ENCODE measurements at regions not wholly inside any gene's neighbourhood (a gene's known extent, or its start where the extent isn't known, plus 50 kb on each side); places are given as distances from the start of the nearest gene placed in this dataset.

DNA sequence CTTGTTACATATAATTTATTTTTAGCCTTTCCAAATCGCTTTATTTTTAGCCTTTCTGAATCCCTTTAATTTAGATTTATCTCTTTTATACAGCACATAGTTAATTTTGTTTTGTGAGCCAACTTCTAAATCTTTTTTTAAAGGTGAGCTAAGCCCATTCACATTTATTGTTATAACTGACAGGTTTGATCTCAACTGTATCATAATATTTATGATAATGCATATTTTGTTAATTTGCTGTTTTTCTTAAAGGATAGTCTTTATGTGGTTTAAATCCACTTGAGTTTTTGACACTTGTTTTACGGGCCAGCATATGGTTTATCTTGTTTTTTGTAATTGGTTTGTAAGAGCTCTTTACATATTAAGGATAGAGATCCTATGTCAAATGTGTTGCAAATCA lies 177.8 kb upstream of the SMIM23 start:
- TF ChIP-seq, protein P1, sequence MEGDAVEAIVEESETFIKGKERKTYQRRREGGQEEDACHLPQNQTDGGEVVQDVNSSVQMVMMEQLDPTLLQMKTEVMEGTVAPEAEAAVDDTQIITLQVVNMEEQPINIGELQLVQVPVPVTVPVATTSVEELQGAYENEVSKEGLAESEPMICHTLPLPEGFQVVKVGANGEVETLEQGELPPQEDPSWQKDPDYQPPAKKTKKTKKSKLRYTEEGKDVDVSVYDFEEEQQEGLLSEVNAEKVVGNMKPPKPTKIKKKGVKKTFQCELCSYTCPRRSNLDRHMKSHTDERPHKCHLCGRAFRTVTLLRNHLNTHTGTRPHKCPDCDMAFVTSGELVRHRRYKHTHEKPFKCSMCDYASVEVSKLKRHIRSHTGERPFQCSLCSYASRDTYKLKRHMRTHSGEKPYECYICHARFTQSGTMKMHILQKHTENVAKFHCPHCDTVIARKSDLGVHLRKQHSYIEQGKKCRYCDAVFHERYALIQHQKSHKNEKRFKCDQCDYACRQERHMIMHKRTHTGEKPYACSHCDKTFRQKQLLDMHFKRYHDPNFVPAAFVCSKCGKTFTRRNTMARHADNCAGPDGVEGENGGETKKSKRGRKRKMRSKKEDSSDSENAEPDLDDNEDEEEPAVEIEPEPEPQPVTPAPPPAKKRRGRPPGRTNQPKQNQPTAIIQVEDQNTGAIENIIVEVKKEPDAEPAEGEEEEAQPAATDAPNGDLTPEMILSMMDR (IDR thresholded peaks at IDR 0.05; ENCODE audit: insufficient read depth, low read length, poor library complexity, severe bottlenecking): no peak
- DNase-seq (ENCODE audit: low read depth): no peak
- peaks cover 5% of the 10 kb centered on the region for H3K27me3 ChIP-seq (ENCODE audit: control insufficient read depth, insufficient read depth, low read length)
- H3K36me3 ChIP-seq (ENCODE audit: control insufficient read depth, insufficient read depth, low read length): no peaks in the 10 kb centered on the region
- no peak overlapping the region for H3K4me3 ChIP-seq (ENCODE audit: low read depth, low read length)

DNA sequence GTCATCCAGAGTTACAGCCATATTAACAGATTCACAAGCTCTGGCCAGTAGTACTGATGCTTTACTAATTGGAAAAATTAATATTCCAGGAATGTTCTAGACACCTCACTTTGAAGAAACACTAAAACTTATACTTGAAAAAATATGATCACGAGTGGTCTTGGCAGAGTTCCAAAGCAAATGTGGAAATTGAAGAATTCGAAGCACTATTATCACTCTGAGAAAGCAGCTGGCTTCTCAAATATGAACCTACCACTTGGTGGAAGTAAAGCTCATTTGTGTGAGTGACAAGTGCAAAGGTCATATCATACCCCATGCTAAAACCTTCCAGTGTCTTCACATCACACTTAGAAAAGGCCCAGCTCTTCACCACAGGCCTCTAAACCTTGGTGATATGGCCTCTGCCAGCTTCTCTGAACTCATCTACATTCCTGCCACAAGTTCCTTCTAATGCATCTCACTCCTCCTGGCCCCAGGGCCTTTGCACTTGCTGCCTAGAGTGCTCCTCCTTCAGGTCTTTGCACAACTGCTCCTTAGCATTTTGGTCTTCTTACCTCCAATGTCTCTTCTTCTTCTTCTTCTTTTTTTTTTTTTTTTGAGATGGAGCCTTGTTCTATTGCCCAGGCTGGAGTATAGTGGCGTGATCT lies 175.7 kb upstream of the SMIM23 start:
- Histone ChIP-seq H3K36me3 (ENCODE audit: control insufficient read depth, insufficient read depth, low read length) (no peaks in the 10 kb centered on the region), H3K27me3 (ENCODE audit: control insufficient read depth, insufficient read depth, low read length) (peaks cover 8% of the 10 kb centered on the region), H3K4me3 (ENCODE audit: low read depth, low read length) (no peak overlapping the region)
- TF ChIP-seq, protein P1 (IDR thresholded peaks at IDR 0.05; ENCODE audit: insufficient read depth, low read length, poor library complexity, severe bottlenecking): no peak
- DNase-seq (ENCODE audit: low read depth): no peak

DNA sequence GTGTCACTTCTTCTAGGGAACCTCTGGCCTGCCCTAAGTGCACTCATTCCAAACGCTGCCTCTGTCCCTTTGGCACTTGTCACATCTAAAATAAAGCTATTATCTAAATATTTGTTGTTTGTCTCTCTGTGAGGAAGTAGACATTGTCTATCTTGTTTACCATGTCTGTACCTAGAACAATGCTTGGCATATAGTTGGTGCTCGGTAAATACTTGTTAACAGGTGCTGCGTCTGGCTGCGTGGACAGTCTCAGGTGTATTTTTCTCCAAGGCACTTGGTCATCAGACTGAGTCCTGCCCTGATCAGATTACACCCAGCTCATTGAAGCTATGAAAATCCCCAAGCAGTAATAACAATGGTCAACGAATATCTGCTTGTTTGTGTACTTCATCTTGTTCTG lies 174.9 kb upstream of the SMIM23 start:
- TF ChIP-seq, protein P1 (IDR thresholded peaks at IDR 0.05; ENCODE audit: insufficient read depth, low read length, poor library complexity, severe bottlenecking): no peak
- Histone ChIP-seq H3K27me3 (ENCODE audit: control insufficient read depth, insufficient read depth, low read length) (peaks cover 14% of the 10 kb centered on the region), H3K36me3 (ENCODE audit: control insufficient read depth, insufficient read depth, low read length) (no peaks in the 10 kb centered on the region), H3K4me3 (ENCODE audit: low read depth, low read length) (no peak overlapping the region)
- no peak for DNase-seq (ENCODE audit: low read depth)

DNA sequence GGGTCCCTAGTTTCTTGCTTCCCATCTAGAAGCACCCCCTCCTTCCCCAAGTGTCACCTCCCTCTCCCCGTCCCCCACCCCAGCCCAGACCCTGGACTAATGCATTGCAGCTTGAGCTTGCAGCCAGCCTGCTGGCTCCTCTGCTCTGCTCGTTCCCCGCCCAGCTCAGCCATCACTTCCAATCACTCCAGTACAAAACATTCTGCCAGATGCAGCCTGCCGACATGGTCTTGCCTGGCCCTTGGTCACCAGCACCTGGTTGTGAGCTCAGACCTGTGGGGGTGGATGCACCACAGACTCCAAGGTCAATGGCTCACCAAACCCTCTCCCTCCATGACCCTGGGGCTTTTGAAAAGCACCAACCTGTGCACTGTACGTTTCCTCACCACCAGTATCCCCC lies 172.9 kb upstream of the SMIM23 start:
- Histone ChIP-seq H3K4me3 (ENCODE audit: low read depth, low read length) (no peak overlapping the region), H3K27me3 (ENCODE audit: control insufficient read depth, insufficient read depth, low read length) (peaks cover 23% of the 10 kb centered on the region), H3K36me3 (ENCODE audit: control insufficient read depth, insufficient read depth, low read length) (no peaks in the 10 kb centered on the region)
- no peak for DNase-seq (ENCODE audit: low read depth)
- TF ChIP-seq, protein P1 (IDR thresholded peaks at IDR 0.05; ENCODE audit: insufficient read depth, low read length, poor library complexity, severe bottlenecking): no peak

DNA sequence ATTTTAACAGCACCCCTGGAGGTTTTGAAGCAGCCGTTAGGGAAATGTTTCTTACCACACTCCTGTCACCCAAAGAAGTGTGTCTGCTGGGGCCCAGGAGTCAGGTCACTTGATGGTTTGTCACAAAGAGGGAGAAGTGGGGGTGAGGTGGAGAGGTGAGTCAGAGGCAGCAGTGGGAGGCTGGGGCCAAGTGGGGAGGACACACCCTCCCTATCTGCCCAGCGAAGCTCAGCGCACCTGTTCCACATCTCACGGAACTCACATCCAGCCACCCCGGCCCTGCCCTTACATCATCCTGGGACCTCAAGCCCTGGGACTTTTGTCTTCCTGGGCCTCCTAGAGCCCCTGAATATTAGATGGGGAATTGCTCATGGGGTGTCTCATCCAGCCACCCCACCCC lies 171.1 kb upstream of the SMIM23 start:
- Histone ChIP-seq H3K27me3 (ENCODE audit: control insufficient read depth, insufficient read depth, low read length) (peaks cover 21% of the 10 kb centered on the region), H3K4me3 (ENCODE audit: low read depth, low read length) (no peak overlapping the region), H3K36me3 (ENCODE audit: control insufficient read depth, insufficient read depth, low read length) (no peaks in the 10 kb centered on the region)
- TF ChIP-seq, protein P1 (IDR thresholded peaks at IDR 0.05; ENCODE audit: insufficient read depth, low read length, poor library complexity, severe bottlenecking): no peak
- no peak for DNase-seq (ENCODE audit: low read depth)
